ENCODE measurements at regions not wholly inside any gene's neighbourhood (a gene's known extent, or its start where the extent isn't known, plus 50 kb on each side); places are given as distances from the start of the nearest gene placed in this dataset.

DNA sequence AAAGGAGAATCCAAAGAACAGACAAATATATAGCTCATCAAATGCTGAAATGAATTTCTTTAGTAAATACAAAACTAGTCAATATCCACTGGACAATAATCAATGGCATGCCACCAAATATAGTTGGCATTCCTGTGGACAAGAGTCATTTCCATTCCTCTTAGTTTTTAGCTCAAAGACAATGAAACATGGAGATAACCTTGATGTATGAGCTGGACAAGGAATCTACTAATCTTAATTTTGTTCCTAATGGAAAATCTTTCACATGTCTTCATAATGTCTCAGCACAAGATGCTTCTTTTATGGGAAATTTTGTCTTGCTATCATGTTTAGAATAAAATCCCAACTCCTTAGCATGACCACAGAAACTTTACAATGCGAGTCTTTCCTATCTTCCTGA lies 87.8 kb downstream of the PFDN4 start:
- TF ChIP-seq CTCF (IDR thresholded peaks at IDR 0.05) (no peak), EZH2 (IDR thresholded peaks at IDR 0.05; ENCODE audit: borderline replicate concordance, insufficient read depth, low read depth, low read length, poor library complexity, severe bottlenecking) (no peak)

Measured in B cell (primary cell).